Ectodermal cell (in vitro differentiated cells): ENCODE measurements at regions not wholly inside any gene's neighbourhood (a gene's known extent, or its start where the extent isn't known, plus 50 kb on each side); places are given as distances from the start of the nearest gene placed in this dataset.

Source experiments
- H3K27ac ChIP-seq: 2 replicates; pipeline ENCODE4 v1.7.0; 2013; ENCODE audit warnings: mild to moderate bottlenecking, low read depth, low read length; ENCODE audit not compliant: insufficient read depth, poor library complexity, severe bottlenecking
- H3K27me3 ChIP-seq: 2 replicates; pipeline ENCODE4 v1.7.0; 2013; ENCODE audit warnings: mild to moderate bottlenecking, low read length; ENCODE audit not compliant: insufficient read depth, control insufficient read depth, poor library complexity, severe bottlenecking
- H3K36me3 ChIP-seq: one replicate; pipeline ENCODE4 v1.7.0; 2013; ENCODE audit warnings: low read length; ENCODE audit not compliant: control insufficient read depth, insufficient read depth
- H3K4me1 ChIP-seq: one replicate; pipeline ENCODE4 v1.7.0; 2013; ENCODE audit warnings: low read length; ENCODE audit not compliant: control insufficient read depth, insufficient read depth
- H3K4me3 ChIP-seq: 2 replicates; pipeline ENCODE4 v1.7.0; 2013; ENCODE audit warnings: low read depth, low read length, control low read depth; ENCODE audit not compliant: insufficient read depth
- H3K9me3 ChIP-seq: 2 replicates; pipeline ENCODE4 v1.7.0; 2013; ENCODE audit warnings: mild to moderate bottlenecking, low read length, moderate library complexity; ENCODE audit not compliant: control insufficient read depth
- WGBS, 2 experiments: methylation state at CpG; one replicate each; pipeline ENCODE4 v1.1.7; 2013; ENCODE audit warnings: missing lambda C conversion rate in 2 of 2; 5-methylcytosine and 5-hydroxymethylcytosine counted together

DNA sequence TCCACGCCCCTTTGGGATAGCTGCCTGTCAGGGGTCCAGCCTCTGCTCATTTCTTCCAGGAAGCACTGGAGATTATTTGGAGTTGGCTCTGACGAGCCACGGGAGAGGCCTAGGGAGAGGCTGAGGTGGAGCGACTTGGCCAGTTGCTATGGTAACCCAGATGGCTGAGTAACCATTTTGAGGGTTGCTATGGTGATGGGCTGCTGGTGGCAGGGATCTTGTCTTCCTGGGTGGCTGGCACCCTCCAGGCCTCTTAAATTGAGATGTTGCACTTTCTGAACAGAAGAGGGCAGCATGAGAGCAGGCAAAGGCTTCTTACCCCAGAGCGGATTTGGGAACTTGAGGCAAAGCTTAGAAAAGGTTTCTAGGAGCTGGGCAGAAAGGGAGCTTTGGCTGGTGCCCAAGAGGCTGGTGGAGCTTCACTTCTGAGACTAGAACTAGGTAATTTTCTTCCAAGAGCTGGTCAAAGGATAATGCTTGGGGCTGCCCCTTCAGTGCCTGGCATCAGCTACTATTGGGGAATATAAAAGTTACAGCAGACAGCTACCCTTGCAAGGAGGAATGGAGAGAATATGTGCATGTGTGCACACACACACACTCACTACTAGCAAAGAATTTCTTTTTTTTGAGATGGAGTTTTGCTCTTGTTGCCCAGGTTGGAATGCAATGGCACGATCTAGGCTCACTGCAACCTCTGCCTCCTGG lies 72.5 kb downstream of the NDUFS5 start:
- 19 to 24% methylated on average over 6 of the region's 6 CpGs for WGBS, 2 experiments
- Histone ChIP-seq H3K27ac (peak overlapping the region; percentile 68), H3K36me3 (no peaks in the 10 kb centered on the region), H3K4me3 (no peak overlapping the region), H3K9me3 (no peaks in the 10 kb centered on the region), H3K27me3 (no peaks in the 10 kb centered on the region), H3K4me1 (peaks cover 26% of the 10 kb centered on the region)

DNA sequence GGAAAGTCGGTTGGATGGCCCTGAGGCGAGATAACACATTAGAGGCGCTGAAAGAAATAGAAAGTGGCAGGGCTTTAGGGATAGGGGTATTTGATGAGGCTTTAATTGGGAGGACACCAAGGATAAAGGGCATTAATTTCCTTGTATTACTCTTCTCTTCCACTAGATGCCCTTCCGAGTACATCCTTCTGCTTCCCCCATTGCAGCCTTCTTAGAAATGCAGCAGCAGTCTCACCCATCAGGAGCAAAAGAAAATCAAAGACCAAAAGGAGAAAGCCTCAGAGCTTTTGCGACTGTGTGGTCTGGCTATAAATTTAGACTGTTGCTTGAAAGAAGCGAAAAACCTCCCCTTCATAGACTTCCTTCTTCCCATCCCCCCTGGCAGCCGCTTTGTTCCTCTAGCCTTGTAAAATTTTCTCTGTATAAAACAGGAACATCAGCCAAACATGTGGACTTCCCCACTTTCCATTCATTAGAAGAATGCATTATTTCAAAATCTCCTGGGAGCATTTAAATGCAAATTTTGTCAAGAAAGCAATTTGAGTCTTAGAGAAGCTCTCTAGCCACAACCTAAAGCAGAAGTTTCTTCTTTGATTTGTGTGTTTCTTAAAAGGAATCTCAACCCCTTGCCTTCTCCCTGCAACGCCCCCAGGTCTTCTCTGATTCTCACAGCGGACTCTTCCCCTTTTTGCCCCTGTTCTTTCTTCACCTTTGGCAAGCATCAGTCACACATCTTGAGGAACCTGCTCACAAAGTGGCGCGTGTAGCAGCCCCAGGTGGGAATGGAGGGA lies 76.6 kb downstream of the NDUFS5 start:
- 7 to 9% methylated on average over 11 of the region's 11 CpGs for WGBS, 2 experiments
- peaks cover 40% of the 10 kb centered on the region for H3K4me1 ChIP-seq
- H3K4me3 ChIP-seq: peak overlapping the region; percentile 5

DNA sequence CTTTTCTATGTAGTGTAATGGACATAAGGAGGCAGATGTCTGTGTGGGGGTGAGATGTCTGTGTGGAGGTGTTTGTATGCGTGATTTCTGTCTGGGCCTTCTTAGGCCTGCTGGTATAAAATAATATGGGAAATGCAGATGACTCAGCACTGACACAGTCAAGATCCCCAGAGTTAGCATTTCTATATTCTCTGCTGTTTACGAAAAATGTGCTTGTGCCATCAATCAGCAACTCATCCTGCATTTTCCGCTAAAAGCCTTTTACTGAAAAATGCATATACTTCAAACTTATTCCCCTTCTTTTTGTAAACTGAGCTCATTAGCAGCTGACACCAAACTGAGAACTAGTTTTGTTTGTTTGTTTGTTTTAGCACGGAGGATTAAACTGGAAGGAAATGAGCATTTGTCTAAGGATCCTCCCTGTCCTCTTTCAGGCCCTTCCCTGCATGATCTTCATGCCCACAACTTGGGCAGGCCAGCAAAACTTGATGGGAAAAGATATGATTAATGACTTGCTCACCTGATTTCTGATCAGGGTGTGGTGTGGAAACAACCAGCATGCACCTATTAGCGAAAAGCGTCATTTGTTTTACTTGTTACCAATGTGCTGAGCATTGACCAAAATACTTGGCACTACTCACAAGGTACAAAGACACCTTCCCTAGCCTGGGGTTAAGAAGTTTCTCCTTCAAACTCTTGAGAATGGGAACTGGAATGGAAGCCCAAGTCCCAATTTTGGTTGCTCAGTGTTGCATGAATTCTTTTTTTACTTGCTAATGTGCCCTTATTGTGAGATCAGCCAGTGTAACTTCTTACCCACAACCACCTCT lies 77.4 kb downstream of the NDUFS5 start:
- Histone ChIP-seq H3K36me3 (no peaks in the 10 kb centered on the region), H3K27ac (peak overlapping the region; percentile 93), H3K9me3 (no peaks in the 10 kb centered on the region), H3K4me1 (peaks cover 40% of the 10 kb centered on the region), H3K4me3 (no peak overlapping the region), H3K27me3 (no peaks in the 10 kb centered on the region)
- WGBS, 2 experiments: 56 to 58% methylated on average over 6 of the region's 6 CpGs

More for the DNA sequence above, 76.6 kb downstream of the NDUFS5 start:
- H3K27me3 ChIP-seq: no peaks in the 10 kb centered on the region
- peak overlapping the region; percentile 67 for H3K27ac ChIP-seq
- no peaks in the 10 kb centered on the region for H3K9me3 ChIP-seq
- H3K36me3 ChIP-seq: no peaks in the 10 kb centered on the region

DNA sequence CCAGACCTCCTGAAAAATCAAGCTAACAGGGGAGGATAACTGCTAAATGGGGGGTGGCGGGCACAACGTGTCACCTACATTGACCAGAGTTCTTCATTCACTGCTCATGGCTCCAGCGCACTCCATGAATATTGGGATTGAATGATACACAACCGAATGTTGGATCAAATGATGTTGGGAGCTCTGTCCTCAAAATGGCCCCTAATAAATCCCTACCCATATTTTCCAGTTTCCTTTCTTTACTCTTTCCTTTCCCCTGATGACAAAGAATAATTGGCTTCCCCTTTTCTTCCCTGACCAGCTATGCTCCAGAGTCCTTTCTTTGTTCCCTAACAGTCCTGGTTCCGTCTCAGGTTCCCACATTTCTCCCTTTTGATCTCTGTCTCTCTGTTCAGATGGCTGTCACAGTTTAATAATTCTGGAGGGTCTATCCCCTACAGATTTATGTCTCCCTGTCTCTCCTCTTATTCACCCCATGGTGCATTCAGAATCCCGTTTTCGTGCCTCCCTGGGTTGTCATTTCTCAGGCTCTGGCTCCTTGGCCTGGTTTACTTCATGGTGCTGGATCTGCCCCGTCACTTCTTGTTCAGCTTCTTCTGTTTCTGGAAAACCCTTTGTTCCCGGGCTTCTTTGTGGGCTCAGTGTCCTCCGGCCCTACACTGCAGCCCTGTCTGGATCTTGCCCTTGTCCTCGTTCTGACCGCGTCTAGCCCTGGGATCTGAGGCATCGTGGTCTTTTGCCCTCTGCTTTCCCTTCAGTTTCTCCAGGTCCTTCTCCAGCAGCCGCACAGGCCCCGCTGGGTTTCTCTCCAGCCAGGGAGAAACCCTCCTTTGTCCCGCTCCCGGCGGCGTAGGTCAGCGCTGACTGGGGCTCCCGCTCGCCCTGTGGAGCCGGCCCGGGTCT lies 78.3 kb downstream of the NDUFS5 start:
- WGBS, 2 experiments: 16 to 18% methylated on average over 25 of the region's 25 CpGs
- Histone ChIP-seq H3K4me1 (peaks cover 40% of the 10 kb centered on the region), H3K9me3 (no peaks in the 10 kb centered on the region), H3K27ac (peak overlapping the region; percentile 93), H3K36me3 (no peaks in the 10 kb centered on the region), H3K4me3 (peak overlapping the region; percentile 76), H3K27me3 (no peaks in the 10 kb centered on the region)

DNA sequence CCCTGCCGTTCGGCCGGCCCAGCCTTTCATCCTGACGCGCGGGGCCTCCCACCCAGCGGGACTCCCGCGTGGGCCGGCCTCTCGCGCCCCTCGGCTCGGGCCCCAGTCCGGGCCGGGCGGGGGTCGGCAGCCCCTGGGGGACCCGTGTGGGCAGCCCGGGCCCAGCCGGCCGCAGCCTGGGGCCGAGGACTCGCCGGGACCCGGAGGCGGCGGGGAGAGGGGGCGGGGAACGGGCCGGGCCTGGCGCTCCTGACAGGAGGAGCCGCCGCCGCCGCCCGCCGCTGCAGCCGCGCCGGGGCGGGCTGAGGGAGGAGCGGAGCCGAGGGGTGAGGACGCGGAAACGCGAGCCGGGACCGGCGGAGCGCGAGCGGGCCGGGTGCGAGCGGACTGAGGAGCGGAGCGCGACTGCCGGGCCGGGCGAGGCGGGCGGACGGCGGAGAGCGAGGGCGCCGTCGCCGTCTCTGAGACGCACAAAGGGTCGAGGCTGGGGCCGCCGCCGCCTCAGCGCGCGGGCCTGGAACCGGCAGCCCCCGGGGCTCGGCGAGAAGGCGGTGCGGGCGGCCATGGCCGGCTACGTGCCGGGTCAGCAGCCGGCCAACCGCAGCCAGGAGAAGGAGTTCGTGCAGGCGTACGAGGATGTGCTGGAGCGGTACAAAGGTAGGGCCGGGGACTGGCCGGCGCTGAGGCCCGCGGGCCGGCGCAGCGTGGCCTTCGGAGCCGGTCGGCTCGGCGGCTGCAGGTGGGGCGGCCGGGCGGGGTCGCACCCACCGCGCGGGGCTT lies 79.1 kb downstream of the NDUFS5 start:
- 0% methylated on average over 116 of the region's 116 CpGs for WGBS, 2 experiments
- peaks cover 40% of the 10 kb centered on the region for H3K4me1 ChIP-seq

DNA sequence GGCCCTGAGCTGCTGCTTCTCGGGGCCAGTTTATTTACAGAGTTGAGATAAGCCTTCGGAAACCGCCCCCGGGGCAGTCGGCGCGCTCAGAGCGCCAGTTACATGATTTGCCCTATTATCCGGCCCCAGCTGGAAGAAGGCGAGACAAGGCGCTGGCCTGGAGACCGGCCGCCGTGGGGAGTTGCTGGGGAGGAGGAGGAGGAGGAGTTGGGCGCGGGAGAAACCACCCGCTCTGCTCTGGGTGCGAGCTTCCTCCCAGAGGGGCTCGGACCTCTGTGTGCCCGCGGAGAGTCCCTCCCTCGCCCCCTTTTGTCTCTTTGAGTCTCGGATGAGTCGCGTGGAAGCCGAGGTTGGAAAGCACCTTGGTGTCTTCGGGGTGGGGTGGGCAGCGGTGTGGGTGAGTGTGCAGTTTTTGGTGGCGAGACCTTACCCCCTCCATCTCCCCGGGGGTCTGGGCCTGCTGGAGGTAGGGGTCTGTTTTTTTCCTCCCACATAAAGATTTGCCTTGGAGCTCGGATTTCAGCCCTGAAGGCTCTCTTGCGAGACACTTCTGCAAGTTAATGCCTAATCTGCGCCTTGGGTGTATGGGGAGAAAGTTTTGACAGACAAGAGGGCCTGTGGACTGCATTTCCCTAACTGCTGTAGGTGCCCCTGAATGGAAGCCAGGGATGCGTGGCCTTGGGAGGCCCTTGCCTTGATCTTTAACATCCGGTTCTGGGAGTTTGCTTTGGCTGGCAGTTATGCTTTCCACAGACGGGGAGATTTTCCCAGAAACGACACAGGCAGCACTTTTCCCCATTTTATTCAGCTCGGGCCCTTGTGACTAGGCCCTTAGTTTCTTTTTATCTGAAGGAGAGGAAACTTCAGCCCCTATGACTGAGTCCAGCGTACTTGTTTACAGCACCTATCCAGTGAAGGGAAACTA lies 80.0 kb downstream of the NDUFS5 start:
- no peaks in the 10 kb centered on the region for H3K27me3 ChIP-seq
- WGBS, 2 experiments: 1 to 2% methylated on average over 39 of the region's 39 CpGs
- H3K36me3 ChIP-seq: no peaks in the 10 kb centered on the region
- peak overlapping the region; percentile 76 for H3K4me3 ChIP-seq
- H3K4me1 ChIP-seq: peaks cover 40% of the 10 kb centered on the region
- H3K9me3 ChIP-seq: no peaks in the 10 kb centered on the region
- H3K27ac ChIP-seq: peak overlapping the region; percentile 93

More for the DNA sequence above, 79.1 kb downstream of the NDUFS5 start:
- Histone ChIP-seq H3K4me3 (peak overlapping the region; percentile 76), H3K27ac (peak overlapping the region; percentile 93), H3K27me3 (no peaks in the 10 kb centered on the region), H3K36me3 (no peaks in the 10 kb centered on the region), H3K9me3 (no peaks in the 10 kb centered on the region)

DNA sequence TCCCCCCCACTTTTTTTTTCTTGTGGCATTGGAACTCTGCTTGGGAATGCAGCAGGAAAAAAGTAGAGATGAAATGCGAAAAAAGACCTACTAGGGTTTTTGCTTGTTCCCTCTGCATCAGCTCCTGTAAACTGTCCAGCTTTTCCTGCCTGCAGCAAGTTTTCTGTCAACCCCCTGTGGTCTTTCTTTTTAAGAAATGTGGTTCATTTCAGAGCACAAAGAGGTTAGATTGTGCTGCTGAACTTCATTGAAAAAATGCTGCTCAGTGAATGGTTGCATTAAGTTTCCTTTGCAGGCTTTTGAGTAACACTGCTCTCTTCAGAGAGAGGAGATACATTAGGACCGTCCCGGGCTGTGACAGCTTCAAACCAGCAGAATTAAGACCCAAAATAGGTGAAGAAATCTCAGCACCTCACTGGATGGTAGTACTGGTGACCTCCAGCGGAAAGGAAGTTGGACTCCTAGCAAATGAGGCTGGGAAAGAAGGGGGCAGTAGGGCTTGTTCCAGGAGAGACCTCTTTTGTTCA lies 80.7 kb downstream of the NDUFS5 start:
- Histone ChIP-seq H3K27ac (peak overlapping the region; percentile 77), H3K36me3 (no peaks in the 10 kb centered on the region), H3K27me3 (no peaks in the 10 kb centered on the region), H3K4me3 (peak overlapping the region; percentile 76), H3K4me1 (peaks cover 40% of the 10 kb centered on the region), H3K9me3 (no peaks in the 10 kb centered on the region)
- 6 to 8% methylated on average over 4 of the region's 4 CpGs for WGBS, 2 experiments
